ENCODE measurements at regions not wholly inside any gene's neighbourhood (a gene's known extent, or its start where the extent isn't known, plus 50 kb on each side); places are given as distances from the start of the nearest gene placed in this dataset.
"Not testable (repeated sequence)": the region's sequence is repeated elsewhere in the genome, so short reads cannot be mapped to it uniquely, and the experiment has no call there.

DNA sequence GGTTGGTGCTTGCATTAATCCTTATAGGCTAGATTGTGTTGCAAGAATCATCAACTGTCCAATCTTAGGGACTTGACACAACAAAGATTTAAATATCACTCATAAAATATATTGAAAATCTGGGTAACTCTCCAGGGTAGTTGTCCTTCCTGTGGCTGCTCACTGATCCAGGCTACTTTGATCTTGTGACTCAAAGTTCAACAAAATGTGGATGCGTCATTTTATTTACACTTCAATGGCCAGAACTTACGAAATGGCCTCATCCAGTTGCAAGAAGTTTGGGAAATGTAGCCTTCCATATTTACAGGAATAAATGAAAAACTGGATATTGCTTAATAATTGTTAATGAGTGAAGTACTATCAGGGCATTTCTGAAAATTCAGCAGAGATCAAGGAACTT, 235.5 kb upstream of the ACTBL2 start:
- no peak for DNase-seq (ENCODE audit: low spot score)
- TF ChIP-seq, protein P1, sequence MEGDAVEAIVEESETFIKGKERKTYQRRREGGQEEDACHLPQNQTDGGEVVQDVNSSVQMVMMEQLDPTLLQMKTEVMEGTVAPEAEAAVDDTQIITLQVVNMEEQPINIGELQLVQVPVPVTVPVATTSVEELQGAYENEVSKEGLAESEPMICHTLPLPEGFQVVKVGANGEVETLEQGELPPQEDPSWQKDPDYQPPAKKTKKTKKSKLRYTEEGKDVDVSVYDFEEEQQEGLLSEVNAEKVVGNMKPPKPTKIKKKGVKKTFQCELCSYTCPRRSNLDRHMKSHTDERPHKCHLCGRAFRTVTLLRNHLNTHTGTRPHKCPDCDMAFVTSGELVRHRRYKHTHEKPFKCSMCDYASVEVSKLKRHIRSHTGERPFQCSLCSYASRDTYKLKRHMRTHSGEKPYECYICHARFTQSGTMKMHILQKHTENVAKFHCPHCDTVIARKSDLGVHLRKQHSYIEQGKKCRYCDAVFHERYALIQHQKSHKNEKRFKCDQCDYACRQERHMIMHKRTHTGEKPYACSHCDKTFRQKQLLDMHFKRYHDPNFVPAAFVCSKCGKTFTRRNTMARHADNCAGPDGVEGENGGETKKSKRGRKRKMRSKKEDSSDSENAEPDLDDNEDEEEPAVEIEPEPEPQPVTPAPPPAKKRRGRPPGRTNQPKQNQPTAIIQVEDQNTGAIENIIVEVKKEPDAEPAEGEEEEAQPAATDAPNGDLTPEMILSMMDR (IDR thresholded peaks at IDR 0.05; ENCODE audit: extremely low read depth, missing control alignments): no peak

DNA sequence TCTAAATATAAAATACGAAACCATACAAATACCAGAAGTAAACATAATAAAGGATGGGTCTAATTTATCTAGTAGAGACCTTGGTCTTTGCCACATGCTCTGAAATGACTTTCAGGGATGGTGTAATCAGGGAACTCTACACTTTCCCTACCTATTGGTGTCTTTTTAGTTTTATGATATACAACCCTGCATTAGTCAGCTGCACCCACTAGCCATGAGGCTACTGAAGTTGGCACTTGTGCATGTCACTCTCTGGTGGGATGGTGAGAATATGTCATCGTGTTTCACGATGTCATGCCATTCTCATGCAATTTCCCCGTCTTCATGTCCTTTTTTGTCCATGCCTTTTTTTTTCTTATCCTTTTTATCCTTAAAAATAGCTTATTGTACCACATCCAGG, 234.9 kb upstream of the ACTBL2 start:
- no peak for DNase-seq (ENCODE audit: low spot score)
- TF ChIP-seq, protein P1 (IDR thresholded peaks at IDR 0.05; ENCODE audit: extremely low read depth, missing control alignments): no peak

DNA sequence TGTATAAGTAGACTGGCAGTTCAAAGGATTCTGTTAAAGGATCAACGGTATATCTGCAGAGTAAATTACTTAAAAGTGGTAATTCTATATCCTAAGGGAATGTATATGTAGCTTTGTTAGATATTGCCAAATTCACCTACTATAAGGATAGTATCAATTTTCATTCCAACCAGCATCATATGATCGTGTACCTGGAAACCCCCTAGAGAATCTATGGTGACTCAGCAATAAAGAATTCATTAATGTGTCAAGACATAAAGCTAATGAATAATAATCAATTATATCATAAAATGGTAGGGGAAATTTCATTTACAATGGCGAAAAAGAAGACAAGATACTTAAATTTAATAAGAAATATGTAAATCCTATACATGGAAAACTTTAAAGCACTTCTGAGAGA, 234.1 kb upstream of the ACTBL2 start:
- TF ChIP-seq, protein P1 (IDR thresholded peaks at IDR 0.05; ENCODE audit: extremely low read depth, missing control alignments): no peak
- DNase-seq (ENCODE audit: low spot score): no peak

DNA sequence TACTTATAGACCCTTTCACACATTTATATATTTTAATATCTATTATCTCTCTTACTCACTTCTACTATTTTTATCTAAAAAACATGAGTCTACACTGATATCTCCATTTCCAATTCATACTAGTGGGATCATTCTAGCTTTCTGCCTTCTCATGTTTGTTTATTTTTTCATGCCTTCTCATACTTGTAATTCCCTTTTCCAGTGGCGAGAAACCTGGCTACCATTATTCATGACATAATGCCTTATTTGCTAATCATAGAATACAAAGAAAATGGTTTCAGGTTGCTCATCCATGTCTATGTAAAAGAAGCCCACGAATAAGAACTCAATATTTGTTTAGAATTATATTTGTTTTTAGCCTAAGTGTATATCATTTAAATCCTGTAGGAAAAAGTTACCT, 232.7 kb upstream of the ACTBL2 start:
- TF ChIP-seq, protein P1 (IDR thresholded peaks at IDR 0.05; ENCODE audit: extremely low read depth, missing control alignments): no peak
- DNase-seq (ENCODE audit: low spot score): no peak

DNA sequence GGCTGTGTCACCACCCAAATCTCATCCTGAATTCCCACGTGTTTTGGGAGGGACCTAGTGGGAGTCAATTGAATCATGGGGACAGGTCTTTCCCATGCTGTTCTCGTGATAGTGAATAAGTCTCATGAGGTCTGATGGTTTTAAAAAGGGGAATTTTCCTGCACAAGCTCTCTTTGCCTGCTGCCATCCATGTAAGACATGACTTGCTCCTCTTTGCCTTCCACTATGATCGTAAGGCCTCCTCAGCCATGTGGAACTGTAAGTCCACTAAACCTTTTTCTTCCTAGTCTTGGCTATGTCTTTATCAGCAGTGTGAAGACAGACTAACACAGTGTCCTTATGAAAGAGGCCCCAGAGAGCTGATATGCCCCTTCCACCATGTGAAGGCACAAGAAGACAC, 230.9 kb upstream of the ACTBL2 start:
- not testable (repeated sequence) for DNase-seq (ENCODE audit: low spot score)

DNA sequence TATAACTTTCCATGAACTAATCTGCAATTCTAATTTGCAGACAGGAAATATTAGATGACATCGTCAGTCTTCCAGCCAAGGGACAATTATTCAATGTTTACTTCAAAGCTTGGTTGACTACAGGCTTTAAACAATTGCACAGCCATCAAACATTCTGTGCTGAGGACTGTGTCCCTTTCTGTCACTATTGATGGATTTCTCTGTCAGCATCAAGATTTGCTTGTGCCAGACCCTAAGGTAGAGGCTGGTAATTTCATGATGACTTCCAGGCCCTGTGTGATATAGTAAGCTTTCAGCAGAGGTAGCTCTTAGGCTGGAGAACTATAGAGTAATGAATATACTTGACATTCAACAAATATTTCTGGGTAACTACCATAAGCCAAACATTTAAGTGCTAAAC, 229.3 kb upstream of the ACTBL2 start:
- DNase-seq (ENCODE audit: low spot score): no peak
- TF ChIP-seq, protein P1 (IDR thresholded peaks at IDR 0.05; ENCODE audit: extremely low read depth, missing control alignments): no peak

DNA sequence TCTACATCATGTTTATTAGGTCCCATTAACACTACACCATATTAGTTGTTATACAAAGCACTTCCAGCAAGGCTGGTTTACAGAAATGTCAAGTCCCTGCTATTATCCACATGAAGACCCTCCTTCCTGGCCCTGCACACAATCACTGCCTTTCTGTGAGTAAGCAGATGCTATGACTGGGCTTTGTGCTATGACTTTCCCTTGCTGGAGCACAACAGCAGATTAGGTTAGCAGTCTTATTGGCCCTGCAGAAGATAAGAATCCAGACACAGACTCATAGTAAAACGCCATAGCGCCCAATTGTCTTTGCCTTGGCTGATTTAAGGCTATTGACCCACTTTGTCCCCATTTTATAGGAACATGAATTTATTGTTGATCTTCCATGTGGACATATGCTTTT, 228.9 kb upstream of the ACTBL2 start:
- TF ChIP-seq, protein P1 (IDR thresholded peaks at IDR 0.05; ENCODE audit: extremely low read depth, missing control alignments): no peak
- DNase-seq (ENCODE audit: low spot score): no peak

DNA sequence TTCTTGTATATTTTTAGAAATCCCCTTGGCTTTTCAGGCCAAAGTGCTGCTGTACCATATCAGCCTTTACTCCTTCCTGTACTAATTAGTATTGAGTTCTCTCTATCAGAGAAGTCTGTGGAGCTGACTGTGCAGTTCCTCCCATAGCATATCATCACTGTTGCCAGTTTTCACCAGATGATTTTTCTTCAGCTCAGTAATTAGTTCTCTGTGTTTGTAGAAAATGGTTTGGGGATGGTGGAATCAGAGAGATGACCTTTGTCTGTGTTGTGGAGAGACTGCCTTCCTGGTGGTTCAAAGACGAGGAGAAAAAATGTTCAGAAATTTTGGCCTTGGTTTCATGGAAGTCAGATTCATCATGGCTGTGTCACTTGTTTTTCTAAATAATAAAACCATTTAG, 227.5 kb upstream of the ACTBL2 start:
- no peak for DNase-seq (ENCODE audit: low spot score)
- TF ChIP-seq, protein P1 (IDR thresholded peaks at IDR 0.05; ENCODE audit: extremely low read depth, missing control alignments): no peak

Measured in GM20000 (cell line).